H1 (cell line): ENCODE measurements at regions not wholly inside any gene's neighbourhood (a gene's known extent, or its start where the extent isn't known, plus 50 kb on each side); places are given as distances from the start of the nearest gene placed in this dataset.

Experiments used
- CTCF ChIA-PET: fragments of 300-600 bp; sonication (Branson Sonifier 250); formaldehyde crosslinking; loops from one replicate; lab custom pipeline; 2021; ENCODE audit not compliant: partially characterized antibody; lab: Charles Lee
- POLR2A ChIA-PET: fragments of 300-600 bp; sonication (Branson Sonifier 250); formaldehyde crosslinking; loops from one replicate; lab custom pipeline; 2021; ENCODE audit warnings: inconsistent platforms; ENCODE audit not compliant: partially characterized antibody; lab: Charles Lee
- DNase-seq, 2 experiments: peaks; one replicate each; pipeline versions ENCODE4 v3.0.0 to v3.0.0-alpha.2; 2010 to 2022; ENCODE audit warnings: low spot score in 2 of 2, low read depth in 1 of 2, mixed read lengths in 1 of 2
- FAIRE-seq: peaks from 2 replicates; lab custom pipeline; 2011; peaks lifted over from hg19 to GRCh38; lab: Jason Lieb, UNC
- H2AFZ ChIP-seq: 2 replicates; pipeline ENCODE4 v1.8.1; 2012; ENCODE audit warnings: low read length, inconsistent platforms
- H2AK5ac ChIP-seq: 2 replicates; pipeline ENCODE4 v1.6.1; 2013; ENCODE audit warnings: low read depth, low read length
- H2BK120ac ChIP-seq: replicated peaks from 2 replicates; pipeline ENCODE3; 2013; ENCODE audit warnings: low read depth, low read length, inconsistent platforms
- H2BK12ac ChIP-seq: 2 replicates; pipeline ENCODE4 v1.6.1; 2013; ENCODE audit warnings: low read depth, low read length
- H2BK15ac ChIP-seq: 2 replicates; pipeline ENCODE4 v1.6.1; 2013; ENCODE audit warnings: low read length
- H2BK20ac ChIP-seq: 2 replicates; pipeline ENCODE4 v1.6.1; 2013; ENCODE audit warnings: low read length
- H2BK5ac ChIP-seq: 2 replicates; pipeline ENCODE4 v1.6.1; 2013; ENCODE audit warnings: low read depth, low read length
- H3K14ac ChIP-seq: 2 replicates; pipeline ENCODE4 v1.6.1; 2013; ENCODE audit warnings: inconsistent platforms; ENCODE audit not compliant: insufficient read length
- H3K18ac ChIP-seq: 2 replicates; pipeline ENCODE4 v1.6.1; 2013; ENCODE audit warnings: low read length; ENCODE audit errors: extremely low read depth
- H3K23ac ChIP-seq: 2 replicates; pipeline ENCODE4 v1.6.1; 2013; ENCODE audit warnings: inconsistent platforms; ENCODE audit not compliant: insufficient read length
- H3K23me2 ChIP-seq: 2 replicates; pipeline ENCODE4 v1.6.1; 2013; ENCODE audit warnings: low read depth, low read length
- H3K27ac ChIP-seq: 2 replicates; pipeline ENCODE4 v1.6.1; 2011; ENCODE audit warnings: low read depth, low read length, inconsistent platforms
- H3K27me3 ChIP-seq, 4 experiments: replicated peaks in 1 of 4; 1 replicate in 1 of 4; 2 replicates in 3 of 4; pipeline versions ENCODE4 v1.6.1 to v1.8.1; 2011 to 2013; ENCODE audit warnings: low read length in 3 of 4, mild to moderate bottlenecking in 3 of 4, inconsistent platforms in 2 of 4, mixed read lengths in 2 of 4, moderate library complexity in 1 of 4; ENCODE audit not compliant: control insufficient read depth in 3 of 4, insufficient read depth in 3 of 4; ENCODE audit errors: extremely low read depth in 1 of 4
- H3K36me3 ChIP-seq, 4 experiments: 2 replicates each; pipeline versions ENCODE4 v1.6.1 to v1.8.1; 2011 to 2013; ENCODE audit warnings: mild to moderate bottlenecking in 4 of 4, low read length in 3 of 4, moderate library complexity in 2 of 4, control low read depth in 1 of 4, inconsistent platforms in 1 of 4; ENCODE audit not compliant: insufficient read depth in 4 of 4, control insufficient read depth in 2 of 4
- H3K4ac ChIP-seq: replicated peaks from 2 replicates; pipeline ENCODE3; 2013; ENCODE audit warnings: low read length, low read depth, mixed read lengths, inconsistent platforms; ENCODE audit not compliant: insufficient read length
- H3K4me1 ChIP-seq, 4 experiments: replicated peaks in 1 of 4; 1 replicate in 1 of 4; 2 replicates in 3 of 4; pipeline versions ENCODE4 v1.6.1 to v1.8.1; 2011 to 2013; ENCODE audit warnings: low read length in 3 of 4, inconsistent platforms in 2 of 4, mixed read lengths in 1 of 4; ENCODE audit not compliant: insufficient read depth in 4 of 4, control insufficient read depth in 3 of 4
- H3K4me2 ChIP-seq, 2 experiments: 2 replicates each; pipeline versions ENCODE4 v1.6.1 to v1.8.1; 2011 to 2013; ENCODE audit warnings: low read depth in 2 of 2, low read length in 2 of 2, control low read depth in 1 of 2, inconsistent platforms in 1 of 2, mild to moderate bottlenecking in 1 of 2; ENCODE audit not compliant: insufficient read depth in 1 of 2
- H3K4me3 ChIP-seq, 4 experiments: fragments of 200-600, 300-600 bp in 1 of 4; sonication (generic), shearing (Covaris generic), sonication (Bioruptor Twin) in 1 of 4; 2 replicates each; pipeline versions ENCODE4 v1.5.1 to v1.8.1; 2011 to 2016; ENCODE audit warnings: low read length in 4 of 4, low read depth in 3 of 4, control low read depth in 2 of 4, inconsistent platforms in 2 of 4, mild to moderate bottlenecking in 2 of 4, mixed read lengths in 1 of 4, moderate library complexity in 1 of 4; ENCODE audit not compliant: insufficient read depth in 2 of 4; ENCODE audit errors: extremely low read depth in 1 of 4
- H3K56ac ChIP-seq: replicated peaks from 2 replicates; pipeline ENCODE3; 2013; ENCODE audit warnings: low read depth, mild to moderate bottlenecking, mixed read lengths, low read length, inconsistent platforms; ENCODE audit not compliant: insufficient read length
- H3K79me1 ChIP-seq: 2 replicates; pipeline ENCODE4 v1.6.1; 2013; ENCODE audit warnings: low read depth, low read length, control low read depth
- H3K79me2 ChIP-seq, 2 experiments: 2 replicates each; pipeline versions ENCODE4 v1.6.1 to v1.8.1; 2012 to 2013; ENCODE audit warnings: low read length in 2 of 2, mild to moderate bottlenecking in 2 of 2, inconsistent platforms in 1 of 2; ENCODE audit not compliant: insufficient read depth in 2 of 2, control insufficient read depth in 1 of 2
- H3K9ac ChIP-seq, 4 experiments: replicated peaks in 1 of 4; 1 replicate in 1 of 4; 2 replicates in 3 of 4; pipeline versions ENCODE4 v1.6.1 to v1.8.1; 2011 to 2013; ENCODE audit warnings: low read depth in 3 of 4, low read length in 3 of 4, control low read depth in 2 of 4, mild to moderate bottlenecking in 2 of 4, moderate library complexity in 2 of 4, inconsistent platforms in 1 of 4; ENCODE audit errors: extremely low read depth in 1 of 4
- H3K9me3 ChIP-seq, 2 experiments: 2 replicates each; pipeline versions ENCODE4 v1.6.1 to v1.8.1; 2012 to 2013; ENCODE audit warnings: mild to moderate bottlenecking in 2 of 2, moderate library complexity in 2 of 2, control low read depth in 1 of 2, inconsistent platforms in 1 of 2, low read depth in 1 of 2, low read length in 1 of 2, mixed read lengths in 1 of 2; ENCODE audit not compliant: insufficient read depth in 2 of 2
- H4K20me1 ChIP-seq, 2 experiments: replicated peaks in 1 of 2; 2 replicates each; pipeline versions ENCODE3 to v1.8.1; 2011 to 2013; ENCODE audit warnings: inconsistent platforms in 2 of 2, low read length in 2 of 2, mild to moderate bottlenecking in 1 of 2; ENCODE audit not compliant: insufficient read depth in 2 of 2, control insufficient read depth in 1 of 2
- H4K5ac ChIP-seq: 2 replicates; pipeline ENCODE4 v1.6.1; 2013; ENCODE audit warnings: low read length, low read depth, mixed read lengths, inconsistent platforms; ENCODE audit not compliant: insufficient read length
- H4K8ac ChIP-seq: 2 replicates; pipeline ENCODE4 v1.8.0; 2013; ENCODE audit warnings: mild to moderate bottlenecking, moderate library complexity, low read length, inconsistent platforms; ENCODE audit not compliant: insufficient read depth; ENCODE audit errors: extremely low read depth
- H4K91ac ChIP-seq: replicated peaks from 2 replicates; pipeline ENCODE3; 2013; ENCODE audit warnings: low read length, mixed read lengths, inconsistent platforms; ENCODE audit not compliant: insufficient read length
- CREB1 ChIP-seq: IDR thresholded peaks from 2 replicates; pipeline ENCODE4 v1.6.1; 2012; ENCODE audit warnings: inconsistent platforms
- E2F6 ChIP-seq: IDR thresholded peaks from 2 replicates; pipeline ENCODE4 v1.6.1; 2012; ENCODE audit warnings: inconsistent platforms
- GABPA ChIP-seq: IDR thresholded peaks from 2 replicates; pipeline ENCODE4 v1.6.1; 2011; ENCODE audit warnings: mild to moderate bottlenecking, low read length, moderate library complexity, borderline replicate concordance; ENCODE audit not compliant: insufficient read depth
- JUND ChIP-seq: IDR thresholded peaks from 2 replicates; pipeline ENCODE4 v1.6.1; 2011; ENCODE audit warnings: mild to moderate bottlenecking, improper control_type of control experiment, low read length
- MAFK ChIP-seq: IDR thresholded peaks from 2 replicates; pipeline ENCODE4 v1.6.1; 2012; ENCODE audit warnings: low read depth, mild to moderate bottlenecking, improper control_type of control experiment, low read length
- MAX ChIP-seq: IDR thresholded peaks from 2 replicates; pipeline ENCODE4 v1.6.1; 2012; ENCODE audit warnings: inconsistent platforms
- NANOG ChIP-seq: IDR thresholded peaks from 2 replicates; pipeline ENCODE4 v1.6.1; 2011; ENCODE audit warnings: low read length, low read depth, mild to moderate bottlenecking, inconsistent platforms; ENCODE audit not compliant: insufficient read depth, poor library complexity, severe bottlenecking
- PHF8 ChIP-seq: fragments of 200-600 bp; sonication (generic); conservative IDR thresholded peaks from 2 replicates; pipeline ENCODE4 v1.7.1; 2012; ENCODE audit warnings: low read depth, mild to moderate bottlenecking, inconsistent platforms, low read length, moderate library complexity
- RXRA ChIP-seq: IDR thresholded peaks from 2 replicates; pipeline ENCODE4 v1.6.1; 2011; ENCODE audit warnings: low read depth, mild to moderate bottlenecking, low read length, moderate library complexity; ENCODE audit not compliant: insufficient read depth
- TBP ChIP-seq: IDR thresholded peaks from 2 replicates; pipeline ENCODE4 v1.6.1; 2011; ENCODE audit warnings: low read depth, low read length, improper control_type of control experiment
- WGBS, 2 experiments: shearing (Covaris generic) in 1 of 2; methylation state at CpG; one replicate each; pipeline versions ENCODE4 v1.1.6 to v1.1.7; 2013 to 2015; ENCODE audit warnings: low lambda C conversion rate in 2 of 2, mixed read lengths in 2 of 2, inconsistent platforms in 1 of 2, low coverage in 1 of 2, missing lambda C conversion rate in 1 of 2; ENCODE audit not compliant: insufficient replicate concordance in 2 of 2, insufficient coverage in 1 of 2, insufficient read length in 1 of 2; ENCODE audit errors: extremely low coverage in 1 of 2, missing lambda C conversion rate in 1 of 2; 5-methylcytosine and 5-hydroxymethylcytosine counted together

GRCh38 chr11:70880416-70880815, 372.0 kb downstream of the SHANK2 start:
- DNase-seq, result no peak
- no peak overlapping the region for H3K56ac ChIP-seq
- no peak overlapping the region for H2BK15ac ChIP-seq
- no peaks in the 10 kb centered on the region for H3K79me1 ChIP-seq
- H3K79me2 ChIP-seq, result no peaks in the 10 kb centered on the region
- H3K23ac ChIP-seq, result no peak overlapping the region
- no peak overlapping the region for H3K4ac ChIP-seq
- no peak overlapping the region for H3K27ac ChIP-seq
- H3K27me3 ChIP-seq, result no peaks in the 10 kb centered on the region
- H3K9ac ChIP-seq, result no peak overlapping the region
- H2BK20ac ChIP-seq, result no peak overlapping the region
- ChIA-PET CTCF (interaction anchor here (1.2 to 1.9 kb wide), 4 partner anchors 14 to 545 kb away, joined by 3 to 9 read pairs (median 4); no protein-coding TSS in a partner anchor), POLR2A (interaction anchor here (1.5 kb wide), 1 partner anchor 35 kb away, joined by 4 read pairs; no protein-coding TSS in a partner anchor)
- H3K18ac ChIP-seq, result no peak overlapping the region
- H4K91ac ChIP-seq, result no peak overlapping the region
- peaks cover 0 to 5% (median 4%) of the 10 kb centered on the region in 4 experiments; a peak in 2 of 7 replicates for H3K4me1 ChIP-seq
- no peaks in the 10 kb centered on the region for H3K9me3 ChIP-seq
- no peak overlapping the region for H2BK120ac ChIP-seq
- no peaks in the 10 kb centered on the region for H3K23me2 ChIP-seq
- H2AK5ac ChIP-seq, result no peak overlapping the region
- WGBS, 2 experiments, result 90% methylated on average over 4 of the region's 5 CpGs; no CpG with 5 or more reads in 1 of the 2 experiments
- no peak overlapping the region for H2BK5ac ChIP-seq
- no peak for TF ChIP-seq JUND
- TF ChIP-seq RXRA, result no peak
- no peak for TF ChIP-seq E2F6
- no peak for TF ChIP-seq CREB1
- TF ChIP-seq MAX, result no peak
- no peak for TF ChIP-seq PHF8
- TF ChIP-seq NANOG, result no peak
- TF ChIP-seq MAFK, result no peak
- no peak for TF ChIP-seq GABPA
- no peak for TF ChIP-seq TBP
- no peak overlapping the region for H3K4me3 ChIP-seq
- no peak overlapping the region for H2BK12ac ChIP-seq
- no peak overlapping the region for H4K8ac ChIP-seq
- H3K14ac ChIP-seq, result no peak overlapping the region
- H3K4me2 ChIP-seq, result no peak overlapping the region
- no peak overlapping the region for H2AFZ ChIP-seq
- FAIRE-seq, result no peak
- peaks cover 2 to 9% of the 10 kb centered on the region in 2 experiments for H4K20me1 ChIP-seq
- no peaks in the 10 kb centered on the region for H3K36me3 ChIP-seq
- no peak overlapping the region for H4K5ac ChIP-seq
